NCI-H69 (cell line): ENCODE measurements at regions not wholly inside any gene's neighbourhood (a gene's known extent, or its start where the extent isn't known, plus 50 kb on each side); places are given as distances from the start of the nearest gene placed in this dataset.
"Not testable (repeated sequence)": the region's sequence is repeated elsewhere in the genome, so short reads cannot be mapped to it uniquely, and the experiment has no call there.

Experiments
- DNase-seq: peaks from one replicate; lab custom pipeline; 2025; lab: John Stamatoyannopoulos, UW

GRCh38 chr6:139756381-139756780 lies 381.9 kb upstream of the CITED2 start:
- DNase-seq: peak; percentile 55

GRCh38 chr6:139754898-139755775 lies 380.7 kb upstream of the CITED2 start:
- no peak for DNase-seq

GRCh38 chr6:139753198-139753861 lies 378.9 kb upstream of the CITED2 start:
- no peak for DNase-seq

- peak; percentile 71 for DNase-seq
Observed at GRCh38 chr6:139752086-139752485, 377.6 kb upstream of the CITED2 start.

GRCh38 chr6:139751179-139751578 lies 376.7 kb upstream of the CITED2 start:
- DNase-seq: no peak

- DNase-seq: no peak
Observed at GRCh38 chr6:139748353-139749146, 374.1 kb upstream of the CITED2 start.

- DNase-seq: no peak
Observed at GRCh38 chr6:139747154-139747553, 372.7 kb upstream of the CITED2 start.

GRCh38 chr6:139744891-139745290 lies 370.4 kb upstream of the CITED2 start:
- DNase-seq: no peak

GRCh38 chr6:139743664-139744437 lies 369.4 kb upstream of the CITED2 start:
- DNase-seq: no peak

GRCh38 chr6:139742671-139743070 lies 368.2 kb upstream of the CITED2 start:
- peak; percentile 95 for DNase-seq

GRCh38 chr6:139738801-139739455 lies 364.5 kb upstream of the CITED2 start:
- no peak for DNase-seq

- peak; percentile 80 for DNase-seq
Observed at GRCh38 chr6:139736325-139736906, 362.0 kb upstream of the CITED2 start.

- DNase-seq: peak; percentile 24
Observed at GRCh38 chr6:139732451-139732850, 358.0 kb upstream of the CITED2 start.

- DNase-seq: no peak
Observed at GRCh38 chr6:139730340-139730974, 356.0 kb upstream of the CITED2 start.

GRCh38 chr6:139728876-139729427 lies 354.5 kb upstream of the CITED2 start:
- no peak for DNase-seq

- DNase-seq: not testable (repeated sequence)
Observed at GRCh38 chr6:139726272-139726671, 351.8 kb upstream of the CITED2 start.

GRCh38 chr6:139722530-139722929 lies 348.1 kb upstream of the CITED2 start:
- DNase-seq: peak; percentile 69

GRCh38 chr6:139721954-139722353 lies 347.5 kb upstream of the CITED2 start:
- DNase-seq: no peak

- DNase-seq: no peak
Observed at GRCh38 chr6:139713900-139714506, 339.6 kb upstream of the CITED2 start.

GRCh38 chr6:139713424-139713823 lies 339.0 kb upstream of the CITED2 start:
- DNase-seq: no peak
